Esophagus mucosa (tissue), 1 donor: ENCODE measurements at regions not wholly inside any gene's neighbourhood (a gene's known extent, or its start where the extent isn't known, plus 50 kb on each side); places are given as distances from the start of the nearest gene placed in this dataset.

Experiments
- ATAC-seq: fragments of 200-7000 bp; cut with Tn5 transposase; one replicate; pipeline ENCODE4 v1.9.1; 2020
- donor health status: DM: yes; HTN: yes; CAD: no.

GRCh38 chr1:232227306-232227705, 402.6 kb downstream of the SIPA1L2 start:
- no peak for ATAC-seq

GRCh38 chr1:232226197-232226712, 403.7 kb downstream of the SIPA1L2 start:
- ATAC-seq = peak; percentile 68

- ATAC-seq = no peak
Observed at GRCh38 chr1:232225336-232226131, 404.4 kb downstream of the SIPA1L2 start.

- no peak for ATAC-seq
Observed at GRCh38 chr1:232223887-232224286, 406.0 kb downstream of the SIPA1L2 start.

- no peak for ATAC-seq
Observed at GRCh38 chr1:232223183-232223708, 406.7 kb downstream of the SIPA1L2 start.

- no peak for ATAC-seq
Observed at GRCh38 chr1:232222614-232223013, 407.3 kb downstream of the SIPA1L2 start.

GRCh38 chr1:232221802-232222499, 408.0 kb downstream of the SIPA1L2 start:
- peak; percentile 97 for ATAC-seq

- peak; percentile 2 for ATAC-seq
Observed at GRCh38 chr1:232218955-232219865, 410.7 kb downstream of the SIPA1L2 start.

- no peak for ATAC-seq
Observed at GRCh38 chr1:232213928-232214327, 416.0 kb downstream of the SIPA1L2 start.

- ATAC-seq = no peak
Observed at GRCh38 chr1:232212253-232212652, 417.7 kb downstream of the SIPA1L2 start.

- ATAC-seq = peak; percentile 51
Observed at GRCh38 chr1:232211149-232211548, 418.8 kb downstream of the SIPA1L2 start.

GRCh38 chr1:232209357-232209756, 420.6 kb downstream of the SIPA1L2 start:
- no peak for ATAC-seq

- ATAC-seq = no peak
Observed at GRCh38 chr1:232207073-232207866, 422.7 kb downstream of the SIPA1L2 start.

GRCh38 chr1:232204269-232204668, 425.7 kb downstream of the SIPA1L2 start:
- ATAC-seq = no peak

- no peak for ATAC-seq
Observed at GRCh38 chr1:232201024-232201423, 428.9 kb downstream of the SIPA1L2 start.

- no peak for ATAC-seq
Observed at GRCh38 chr1:232196042-232196441, 433.9 kb downstream of the SIPA1L2 start.

GRCh38 chr1:232194424-232194823, 435.5 kb downstream of the SIPA1L2 start:
- ATAC-seq = no peak

- ATAC-seq = no peak
Observed at GRCh38 chr1:232193451-232193783, 436.5 kb downstream of the SIPA1L2 start.

- ATAC-seq = peak; percentile 89
Observed at GRCh38 chr1:232192781-232193450, 437.0 kb downstream of the SIPA1L2 start.

- ATAC-seq = no peak
Observed at GRCh38 chr1:232191560-232191959, 438.4 kb downstream of the SIPA1L2 start.

- ATAC-seq = no peak
Observed at GRCh38 chr1:232188318-232188717, 441.6 kb downstream of the SIPA1L2 start.
